GM12873 (cell line): ENCODE measurements at regions not wholly inside any gene's neighbourhood (a gene's known extent, or its start where the extent isn't known, plus 50 kb on each side); places are given as distances from the start of the nearest gene placed in this dataset.

ENCODE experiments used
- TF ChIP-seq, protein P1 (sequence below): IDR thresholded peaks from 2 replicates; pipeline ENCODE4 v1.5.1; 2012; ENCODE audit warnings: low read depth, mild to moderate bottlenecking, moderate library complexity, low read length, control low read depth; ENCODE audit not compliant: insufficient read depth; ENCODE audit errors: missing control alignments

DNA sequence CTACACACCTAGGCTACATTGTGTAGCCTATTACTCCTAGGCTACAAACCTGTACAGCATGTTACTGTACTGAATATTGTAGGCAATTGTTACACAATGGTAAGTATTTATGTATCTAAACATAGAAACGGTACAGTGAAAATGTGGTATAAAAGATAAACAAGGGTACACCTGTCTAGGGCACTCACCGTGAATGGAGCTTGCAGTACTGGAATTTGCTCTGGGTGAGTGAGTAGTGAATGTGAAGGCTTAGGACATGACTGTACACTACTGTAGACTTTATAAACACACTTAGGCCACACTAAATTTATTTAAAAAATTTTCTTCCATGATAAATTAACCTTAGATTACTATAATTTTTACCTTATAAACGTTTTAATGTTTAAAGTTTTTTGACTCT is 171.7 kb upstream of the NCAM1 start:
- TF ChIP-seq, protein P1, sequence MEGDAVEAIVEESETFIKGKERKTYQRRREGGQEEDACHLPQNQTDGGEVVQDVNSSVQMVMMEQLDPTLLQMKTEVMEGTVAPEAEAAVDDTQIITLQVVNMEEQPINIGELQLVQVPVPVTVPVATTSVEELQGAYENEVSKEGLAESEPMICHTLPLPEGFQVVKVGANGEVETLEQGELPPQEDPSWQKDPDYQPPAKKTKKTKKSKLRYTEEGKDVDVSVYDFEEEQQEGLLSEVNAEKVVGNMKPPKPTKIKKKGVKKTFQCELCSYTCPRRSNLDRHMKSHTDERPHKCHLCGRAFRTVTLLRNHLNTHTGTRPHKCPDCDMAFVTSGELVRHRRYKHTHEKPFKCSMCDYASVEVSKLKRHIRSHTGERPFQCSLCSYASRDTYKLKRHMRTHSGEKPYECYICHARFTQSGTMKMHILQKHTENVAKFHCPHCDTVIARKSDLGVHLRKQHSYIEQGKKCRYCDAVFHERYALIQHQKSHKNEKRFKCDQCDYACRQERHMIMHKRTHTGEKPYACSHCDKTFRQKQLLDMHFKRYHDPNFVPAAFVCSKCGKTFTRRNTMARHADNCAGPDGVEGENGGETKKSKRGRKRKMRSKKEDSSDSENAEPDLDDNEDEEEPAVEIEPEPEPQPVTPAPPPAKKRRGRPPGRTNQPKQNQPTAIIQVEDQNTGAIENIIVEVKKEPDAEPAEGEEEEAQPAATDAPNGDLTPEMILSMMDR: no peak

DNA sequence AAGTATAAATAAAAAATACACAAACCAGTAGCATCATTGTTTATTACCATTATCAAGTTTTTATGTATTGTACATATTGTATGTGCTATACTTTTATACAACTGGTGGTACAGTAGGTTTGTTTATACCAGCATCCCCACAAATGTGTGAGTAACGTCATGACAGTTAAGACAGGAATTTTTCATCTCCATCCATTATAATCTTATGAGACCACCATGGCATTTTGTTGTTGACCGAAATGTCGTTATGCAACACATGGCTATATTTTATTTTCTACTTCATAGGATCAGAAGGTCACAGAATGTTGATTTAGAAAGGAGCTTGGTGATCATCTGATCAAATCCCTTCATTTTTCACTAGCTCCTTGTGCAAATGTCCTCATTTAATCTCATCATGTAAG is 170.9 kb upstream of the NCAM1 start:
- TF ChIP-seq, protein P1: no peak

DNA sequence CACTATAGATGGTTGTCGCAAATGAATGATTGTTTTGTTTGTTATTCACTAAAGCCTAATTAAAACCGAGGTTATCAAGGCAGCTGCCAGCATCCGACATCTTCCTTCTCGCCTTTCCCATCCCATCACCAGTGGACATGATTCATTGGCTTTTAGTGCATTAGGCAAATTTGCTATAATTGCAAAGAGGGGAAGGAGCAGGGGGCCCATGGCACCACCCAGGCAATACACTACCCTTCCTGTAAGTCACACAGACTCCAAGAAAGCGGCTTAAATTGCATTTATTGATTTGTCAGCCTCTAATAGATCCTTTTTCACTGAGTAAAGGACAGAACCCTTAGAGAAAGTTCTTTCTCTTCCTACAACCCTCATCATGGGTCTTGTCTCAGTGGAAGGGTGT is 169.2 kb upstream of the NCAM1 start:
- TF ChIP-seq, protein P1: no peak

DNA sequence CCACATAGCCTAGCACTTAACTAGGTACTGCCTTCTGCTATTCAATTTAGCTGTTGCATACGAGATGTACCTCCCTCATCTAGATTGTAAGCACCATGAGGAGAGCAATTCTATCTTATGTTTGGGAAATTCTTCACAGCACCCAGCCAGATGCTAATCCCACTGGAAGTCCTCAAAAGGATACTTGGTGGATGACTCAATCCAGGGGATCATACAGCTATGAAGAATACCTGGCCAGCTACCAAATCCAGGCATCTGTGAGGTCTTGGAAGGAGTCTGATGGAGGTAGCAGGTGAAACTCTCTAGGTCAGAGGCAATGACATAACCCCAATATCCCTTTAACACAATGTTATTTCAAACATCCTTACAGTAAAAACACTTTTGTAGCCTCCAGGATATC is 167.8 kb upstream of the NCAM1 start:
- TF ChIP-seq, protein P1: no peak

DNA sequence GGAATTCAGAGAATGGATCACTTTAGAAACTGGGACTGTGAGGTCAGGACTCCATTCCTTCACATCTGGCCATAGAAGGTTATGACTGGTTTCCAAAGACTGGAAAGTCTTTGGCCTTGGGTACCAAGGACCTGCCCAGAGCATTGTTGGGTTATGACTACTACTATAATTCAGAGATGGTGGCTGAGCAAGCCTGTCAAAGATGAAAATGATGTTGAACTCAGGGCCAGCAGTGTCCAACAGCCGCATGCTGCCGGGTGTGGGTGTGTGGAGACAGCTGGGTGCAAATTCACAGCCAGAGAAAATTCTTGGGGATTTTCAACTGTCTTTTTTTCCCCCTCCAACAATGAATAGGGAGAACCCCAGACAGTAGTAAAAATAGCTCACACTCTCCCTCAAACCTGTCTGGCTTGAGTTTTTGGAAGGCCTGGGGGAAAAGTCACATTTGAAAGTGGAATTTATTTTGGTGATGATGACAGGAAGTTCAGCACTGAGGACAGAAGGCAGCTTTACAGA is 166.8 kb upstream of the NCAM1 start:
- TF ChIP-seq, protein P1: no peak

DNA sequence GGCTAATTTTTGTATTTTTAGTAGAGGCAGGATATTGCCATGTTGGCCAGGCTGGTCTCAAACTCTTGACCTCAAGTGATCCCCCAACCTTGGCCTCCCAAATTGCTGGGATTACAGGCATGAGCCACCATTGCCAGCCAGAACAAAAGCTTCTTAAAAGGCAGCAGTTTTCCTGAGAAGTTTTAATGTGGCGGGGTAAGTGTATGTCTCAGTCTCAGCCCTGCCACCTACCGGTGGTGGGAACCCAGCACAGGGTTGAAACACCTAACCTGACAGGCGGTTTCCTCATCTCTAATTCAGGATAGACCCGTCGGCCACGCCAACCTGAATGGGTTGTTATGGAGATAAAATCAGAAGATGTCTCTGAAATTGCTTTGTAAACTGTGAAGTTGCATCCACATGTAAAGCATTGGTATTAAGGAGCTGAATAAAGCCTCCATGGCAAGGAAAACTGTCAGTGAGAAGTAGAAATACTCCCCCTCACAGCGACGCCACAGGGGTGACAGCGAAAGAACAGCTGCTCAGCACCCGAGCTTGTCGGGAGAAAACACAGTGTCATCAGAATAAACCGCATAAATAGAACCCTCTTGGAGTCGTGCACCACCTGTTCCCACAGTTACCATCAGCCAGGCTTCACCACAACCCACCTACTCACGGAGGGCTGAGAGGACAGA is 165.9 kb upstream of the NCAM1 start:
- TF ChIP-seq, protein P1: peak; percentile 88

DNA sequence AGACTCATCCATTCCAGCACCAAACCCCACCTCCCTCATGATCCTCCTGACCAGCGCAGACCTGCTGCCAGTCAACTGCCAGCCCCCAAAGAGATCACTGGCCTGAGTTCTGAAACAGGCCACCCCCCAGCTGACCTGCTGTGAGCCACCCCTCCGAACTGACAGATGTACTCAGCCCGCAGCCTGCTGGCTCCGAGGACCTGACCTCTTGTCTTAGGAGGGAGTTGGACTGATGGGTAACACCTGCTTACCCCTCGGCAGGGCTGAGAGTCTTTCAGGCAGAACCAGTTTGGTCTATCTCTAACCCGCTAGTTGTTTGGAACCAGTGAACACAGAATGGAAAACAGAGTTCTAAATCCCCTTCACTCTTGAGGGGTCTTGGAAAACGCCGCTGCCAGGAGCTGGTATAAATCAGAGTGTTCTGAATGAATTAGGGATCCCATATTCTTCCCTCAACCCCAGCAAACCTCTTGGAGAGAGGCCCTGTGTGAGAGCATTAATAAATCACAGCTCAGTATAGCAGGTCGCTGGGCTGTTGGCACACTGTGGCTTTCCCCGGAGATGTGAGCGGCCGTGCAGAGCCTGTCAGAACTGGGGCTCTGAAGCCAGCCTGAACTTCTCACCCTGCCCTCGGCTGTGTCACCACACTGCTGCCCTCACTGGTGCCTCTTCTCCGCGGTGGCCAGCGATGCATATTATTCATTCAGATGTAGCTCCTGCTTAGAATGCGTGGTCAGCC is 165.1 kb upstream of the NCAM1 start:
- TF ChIP-seq, protein P1: no peak
